ENCODE measurements at regions not wholly inside any gene's neighbourhood (a gene's known extent, or its start where the extent isn't known, plus 50 kb on each side); places are given as distances from the start of the nearest gene placed in this dataset.

GRCh38 chrX:46295963-46296362, 249.3 kb downstream of the ZNF674 start:
- Histone ChIP-seq H3K9me1 (ENCODE audit: insufficient read depth, low read length) (no peaks in the 10 kb centered on the region), H3K23ac (ENCODE audit: low read depth, low read length) (no peak overlapping the region), H3K4ac (ENCODE audit: low read depth, low read length) (no peak overlapping the region), H3K18ac (ENCODE audit: low read depth, low read length) (no peak overlapping the region), H2BK20ac (ENCODE audit: low read depth, low read length) (no peak overlapping the region), H2AK5ac (ENCODE audit: low read depth, low read length) (no peak overlapping the region), H2BK5ac (ENCODE audit: low read depth, low read length, poor library complexity, severe bottlenecking) (no peak overlapping the region), H4K5ac (ENCODE audit: low read depth, low read length) (no peak overlapping the region), H3K4me2 (ENCODE audit: low read depth, low read length) (no peak overlapping the region), H3K36me3 (ENCODE audit: control insufficient read depth, insufficient read depth, low read length) (no peaks in the 10 kb centered on the region), H3K9ac (ENCODE audit: low read depth, low read length) (no peak overlapping the region), H3K14ac (replicated peaks; ENCODE audit: low read depth, low read length) (no peak overlapping the region), H4K91ac (ENCODE audit: insufficient read depth, low read depth, low read length) (no peak overlapping the region), H2BK15ac (ENCODE audit: low read depth, low read length) (no peak overlapping the region), H3K27me3 (ENCODE audit: control insufficient read depth, insufficient read depth, low read length) (peaks cover 11% of the 10 kb centered on the region), H4K20me1 (ENCODE audit: insufficient read depth, low read length) (no peaks in the 10 kb centered on the region), H3K4me3 (ENCODE audit: insufficient read depth, low read depth, low read length) (no peak overlapping the region), H4K8ac (ENCODE audit: low read depth in 2 of 2, low read length in 2 of 2) (no peak overlapping the region), H3K79me1 (ENCODE audit: low read depth in 1 of 2, low read length in 2 of 2) (no peaks in the 10 kb centered on the region), H3K9me3 (ENCODE audit: control insufficient read depth, insufficient read depth, low read length) (no peaks in the 10 kb centered on the region), H2AFZ (replicated peaks; ENCODE audit: low read length, poor library complexity) (no peak overlapping the region), H3K56ac (ENCODE audit: extremely low read depth, insufficient read depth, low read length) (no peak overlapping the region), H2BK120ac (ENCODE audit: low read depth, low read length) (no peak overlapping the region), H2AK9ac (replicated peaks; ENCODE audit: low read depth, low read length, poor library complexity) (no peak overlapping the region), H3K4me1 (ENCODE audit: control insufficient read depth, insufficient read depth, low read length) (no peaks in the 10 kb centered on the region), H3K27ac (ENCODE audit: insufficient read depth, low read length) (no peak overlapping the region)
- TF ChIP-seq MXI1 (IDR thresholded peaks at IDR 0.05; ENCODE audit: borderline replicate concordance, low read depth, low read length) (no peak), RFX5 (IDR thresholded peaks at IDR 0.05; ENCODE audit: low read depth, low read length) (no peak), CTCF (conservative IDR thresholded peaks at IDR 0.05; ENCODE audit: low read depth, low read length) (no peak), MAZ (IDR thresholded peaks at IDR 0.05; ENCODE audit: borderline replicate concordance, low read depth, low read length) (no peak), POLR2A (IDR thresholded peaks at IDR 0.05; ENCODE audit: low read depth, low read length) (no peak), RCOR1 (IDR thresholded peaks at IDR 0.05; ENCODE audit: insufficient replicate concordance, low read length) (no peak), CHD1 (IDR thresholded peaks at IDR 0.05; ENCODE audit: low read depth, low read length) (no peak), NFE2L2 (IDR thresholded peaks at IDR 0.05; ENCODE audit: low read depth, low read length) (no peak), RAD21 (IDR thresholded peaks at IDR 0.05; ENCODE audit: low read length) (no peak), MAFK (IDR thresholded peaks at IDR 0.05; ENCODE audit: low read depth, low read length) (no peak), BHLHE40 (IDR thresholded peaks at IDR 0.05; ENCODE audit: low read depth, low read length) (no peak), SMC3 (IDR thresholded peaks at IDR 0.05; ENCODE audit: low read depth, low read length) (no peak)
- POLR2A ChIA-PET (ENCODE audit: unreplicated experiment): no interaction called here
- intact Hi-C loops (cut with micrococcal nuclease) (no loop called here), dilution Hi-C loops (cut with HindIII; ENCODE audit: low sequenced_read_pairs, unreplicated experiment) (no loop called here), in situ Hi-C loops (cut with MboI; ENCODE audit: low sequenced_read_pairs) (no loop called here)
- BruUV-seq (replicated peaks): no TSS peak
- ATAC-seq (ENCODE audit: low read depth) (no peak), DNase-seq (no peak)
- CTCF ChIA-PET: no interaction called here

Data from IMR-90 (cell line).